Neural progenitor cell (in vitro differentiated cells): ENCODE measurements at regions not wholly inside any gene's neighbourhood (a gene's known extent, or its start where the extent isn't known, plus 50 kb on each side); places are given as distances from the start of the nearest gene placed in this dataset.

ENCODE experiments used
- EZH2 ChIP-seq: fragments of 200-600 bp; sonication (generic); IDR thresholded peaks from 2 replicates; pipeline ENCODE4 v1.6.1; 2017; ENCODE audit warnings: antibody characterized with exemption, mild to moderate bottlenecking, moderate library complexity
- TF ChIP-seq, protein P1 (sequence below): fragments of 200-600 bp; sonication (generic); IDR thresholded peaks from 2 replicates; pipeline ENCODE4 v1.5.1; 2017; ENCODE audit warnings: antibody characterized with exemption, mild to moderate bottlenecking

DNA sequence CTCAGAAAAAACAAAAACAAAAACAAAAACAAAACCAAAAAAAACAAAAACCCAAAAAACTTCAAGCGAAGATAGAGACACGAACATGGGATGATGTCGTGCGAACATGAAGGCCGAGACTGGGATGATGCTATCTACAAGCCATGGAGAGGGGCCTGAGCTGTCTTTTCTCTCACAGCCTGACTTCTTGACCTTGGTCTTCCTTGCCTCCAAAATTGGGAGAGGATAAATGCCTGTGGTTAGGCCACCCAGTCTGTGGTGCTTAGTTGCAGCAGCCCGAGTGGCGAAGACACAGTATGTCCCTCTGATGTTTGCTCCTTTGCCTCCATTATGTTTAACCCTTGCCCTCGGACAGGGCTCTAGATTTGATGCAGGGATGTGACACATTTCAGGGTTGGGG, 130.4 kb upstream of the BASP1 start:
- TF ChIP-seq, protein P1, sequence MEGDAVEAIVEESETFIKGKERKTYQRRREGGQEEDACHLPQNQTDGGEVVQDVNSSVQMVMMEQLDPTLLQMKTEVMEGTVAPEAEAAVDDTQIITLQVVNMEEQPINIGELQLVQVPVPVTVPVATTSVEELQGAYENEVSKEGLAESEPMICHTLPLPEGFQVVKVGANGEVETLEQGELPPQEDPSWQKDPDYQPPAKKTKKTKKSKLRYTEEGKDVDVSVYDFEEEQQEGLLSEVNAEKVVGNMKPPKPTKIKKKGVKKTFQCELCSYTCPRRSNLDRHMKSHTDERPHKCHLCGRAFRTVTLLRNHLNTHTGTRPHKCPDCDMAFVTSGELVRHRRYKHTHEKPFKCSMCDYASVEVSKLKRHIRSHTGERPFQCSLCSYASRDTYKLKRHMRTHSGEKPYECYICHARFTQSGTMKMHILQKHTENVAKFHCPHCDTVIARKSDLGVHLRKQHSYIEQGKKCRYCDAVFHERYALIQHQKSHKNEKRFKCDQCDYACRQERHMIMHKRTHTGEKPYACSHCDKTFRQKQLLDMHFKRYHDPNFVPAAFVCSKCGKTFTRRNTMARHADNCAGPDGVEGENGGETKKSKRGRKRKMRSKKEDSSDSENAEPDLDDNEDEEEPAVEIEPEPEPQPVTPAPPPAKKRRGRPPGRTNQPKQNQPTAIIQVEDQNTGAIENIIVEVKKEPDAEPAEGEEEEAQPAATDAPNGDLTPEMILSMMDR = no peak
- TF ChIP-seq EZH2 = no peak
